SH-SY5Y (cell line): ENCODE measurements at regions not wholly inside any gene's neighbourhood (a gene's known extent, or its start where the extent isn't known, plus 50 kb on each side); places are given as distances from the start of the nearest gene placed in this dataset.

Source experiments
- GATA2 ChIP-seq: IDR thresholded peaks from 2 replicates; pipeline ENCODE4 v1.6.1; 2011; ENCODE audit warnings: mild to moderate bottlenecking, low read depth, low read length
- GATA3 ChIP-seq: IDR thresholded peaks from 2 replicates; pipeline ENCODE4 v1.6.1; 2011; ENCODE audit warnings: low read depth, mild to moderate bottlenecking, low read length, moderate library complexity

GRCh38 chr10:31630861-31631567, 297.6 kb downstream of the ARHGAP12 start:
- TF ChIP-seq GATA3 (no peak), GATA2 (no peak)
